ENCODE measurements at regions not wholly inside any gene's neighbourhood (a gene's known extent, or its start where the extent isn't known, plus 50 kb on each side); places are given as distances from the start of the nearest gene placed in this dataset.

GRCh38 chr14:82488473-82488872 is 954.8 kb upstream of the SEL1L start:
- TF ChIP-seq, protein P1, sequence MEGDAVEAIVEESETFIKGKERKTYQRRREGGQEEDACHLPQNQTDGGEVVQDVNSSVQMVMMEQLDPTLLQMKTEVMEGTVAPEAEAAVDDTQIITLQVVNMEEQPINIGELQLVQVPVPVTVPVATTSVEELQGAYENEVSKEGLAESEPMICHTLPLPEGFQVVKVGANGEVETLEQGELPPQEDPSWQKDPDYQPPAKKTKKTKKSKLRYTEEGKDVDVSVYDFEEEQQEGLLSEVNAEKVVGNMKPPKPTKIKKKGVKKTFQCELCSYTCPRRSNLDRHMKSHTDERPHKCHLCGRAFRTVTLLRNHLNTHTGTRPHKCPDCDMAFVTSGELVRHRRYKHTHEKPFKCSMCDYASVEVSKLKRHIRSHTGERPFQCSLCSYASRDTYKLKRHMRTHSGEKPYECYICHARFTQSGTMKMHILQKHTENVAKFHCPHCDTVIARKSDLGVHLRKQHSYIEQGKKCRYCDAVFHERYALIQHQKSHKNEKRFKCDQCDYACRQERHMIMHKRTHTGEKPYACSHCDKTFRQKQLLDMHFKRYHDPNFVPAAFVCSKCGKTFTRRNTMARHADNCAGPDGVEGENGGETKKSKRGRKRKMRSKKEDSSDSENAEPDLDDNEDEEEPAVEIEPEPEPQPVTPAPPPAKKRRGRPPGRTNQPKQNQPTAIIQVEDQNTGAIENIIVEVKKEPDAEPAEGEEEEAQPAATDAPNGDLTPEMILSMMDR (tag by site-specific recombination; IDR thresholded peaks at IDR 0.05): no peak
- TF ChIP-seq ZNF341 (tag by site-specific recombination; IDR thresholded peaks at IDR 0.05; ENCODE audit: low read depth) (no peak), YY1 (tag by site-specific recombination; IDR thresholded peaks at IDR 0.05) (no peak), KLF10 (tag by site-specific recombination; IDR thresholded peaks at IDR 0.05) (no peak), SP3 (tag by site-specific recombination; IDR thresholded peaks at IDR 0.05) (no peak), ZNF501 (tag by site-specific recombination; IDR thresholded peaks at IDR 0.05) (no peak), ZNF785 (tag by site-specific recombination; IDR thresholded peaks at IDR 0.05) (no peak)
- TF ChIP-seq, protein P2, sequence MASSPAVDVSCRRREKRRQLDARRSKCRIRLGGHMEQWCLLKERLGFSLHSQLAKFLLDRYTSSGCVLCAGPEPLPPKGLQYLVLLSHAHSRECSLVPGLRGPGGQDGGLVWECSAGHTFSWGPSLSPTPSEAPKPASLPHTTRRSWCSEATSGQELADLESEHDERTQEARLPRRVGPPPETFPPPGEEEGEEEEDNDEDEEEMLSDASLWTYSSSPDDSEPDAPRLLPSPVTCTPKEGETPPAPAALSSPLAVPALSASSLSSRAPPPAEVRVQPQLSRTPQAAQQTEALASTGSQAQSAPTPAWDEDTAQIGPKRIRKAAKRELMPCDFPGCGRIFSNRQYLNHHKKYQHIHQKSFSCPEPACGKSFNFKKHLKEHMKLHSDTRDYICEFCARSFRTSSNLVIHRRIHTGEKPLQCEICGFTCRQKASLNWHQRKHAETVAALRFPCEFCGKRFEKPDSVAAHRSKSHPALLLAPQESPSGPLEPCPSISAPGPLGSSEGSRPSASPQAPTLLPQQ (tag by site-specific recombination; IDR thresholded peaks at IDR 0.05): no peak
- TF ChIP-seq, protein P3, sequence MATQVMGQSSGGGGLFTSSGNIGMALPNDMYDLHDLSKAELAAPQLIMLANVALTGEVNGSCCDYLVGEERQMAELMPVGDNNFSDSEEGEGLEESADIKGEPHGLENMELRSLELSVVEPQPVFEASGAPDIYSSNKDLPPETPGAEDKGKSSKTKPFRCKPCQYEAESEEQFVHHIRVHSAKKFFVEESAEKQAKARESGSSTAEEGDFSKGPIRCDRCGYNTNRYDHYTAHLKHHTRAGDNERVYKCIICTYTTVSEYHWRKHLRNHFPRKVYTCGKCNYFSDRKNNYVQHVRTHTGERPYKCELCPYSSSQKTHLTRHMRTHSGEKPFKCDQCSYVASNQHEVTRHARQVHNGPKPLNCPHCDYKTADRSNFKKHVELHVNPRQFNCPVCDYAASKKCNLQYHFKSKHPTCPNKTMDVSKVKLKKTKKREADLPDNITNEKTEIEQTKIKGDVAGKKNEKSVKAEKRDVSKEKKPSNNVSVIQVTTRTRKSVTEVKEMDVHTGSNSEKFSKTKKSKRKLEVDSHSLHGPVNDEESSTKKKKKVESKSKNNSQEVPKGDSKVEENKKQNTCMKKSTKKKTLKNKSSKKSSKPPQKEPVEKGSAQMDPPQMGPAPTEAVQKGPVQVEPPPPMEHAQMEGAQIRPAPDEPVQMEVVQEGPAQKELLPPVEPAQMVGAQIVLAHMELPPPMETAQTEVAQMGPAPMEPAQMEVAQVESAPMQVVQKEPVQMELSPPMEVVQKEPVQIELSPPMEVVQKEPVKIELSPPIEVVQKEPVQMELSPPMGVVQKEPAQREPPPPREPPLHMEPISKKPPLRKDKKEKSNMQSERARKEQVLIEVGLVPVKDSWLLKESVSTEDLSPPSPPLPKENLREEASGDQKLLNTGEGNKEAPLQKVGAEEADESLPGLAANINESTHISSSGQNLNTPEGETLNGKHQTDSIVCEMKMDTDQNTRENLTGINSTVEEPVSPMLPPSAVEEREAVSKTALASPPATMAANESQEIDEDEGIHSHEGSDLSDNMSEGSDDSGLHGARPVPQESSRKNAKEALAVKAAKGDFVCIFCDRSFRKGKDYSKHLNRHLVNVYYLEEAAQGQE (tag by site-specific recombination; IDR thresholded peaks at IDR 0.05): no peak
- TF ChIP-seq, protein P4, sequence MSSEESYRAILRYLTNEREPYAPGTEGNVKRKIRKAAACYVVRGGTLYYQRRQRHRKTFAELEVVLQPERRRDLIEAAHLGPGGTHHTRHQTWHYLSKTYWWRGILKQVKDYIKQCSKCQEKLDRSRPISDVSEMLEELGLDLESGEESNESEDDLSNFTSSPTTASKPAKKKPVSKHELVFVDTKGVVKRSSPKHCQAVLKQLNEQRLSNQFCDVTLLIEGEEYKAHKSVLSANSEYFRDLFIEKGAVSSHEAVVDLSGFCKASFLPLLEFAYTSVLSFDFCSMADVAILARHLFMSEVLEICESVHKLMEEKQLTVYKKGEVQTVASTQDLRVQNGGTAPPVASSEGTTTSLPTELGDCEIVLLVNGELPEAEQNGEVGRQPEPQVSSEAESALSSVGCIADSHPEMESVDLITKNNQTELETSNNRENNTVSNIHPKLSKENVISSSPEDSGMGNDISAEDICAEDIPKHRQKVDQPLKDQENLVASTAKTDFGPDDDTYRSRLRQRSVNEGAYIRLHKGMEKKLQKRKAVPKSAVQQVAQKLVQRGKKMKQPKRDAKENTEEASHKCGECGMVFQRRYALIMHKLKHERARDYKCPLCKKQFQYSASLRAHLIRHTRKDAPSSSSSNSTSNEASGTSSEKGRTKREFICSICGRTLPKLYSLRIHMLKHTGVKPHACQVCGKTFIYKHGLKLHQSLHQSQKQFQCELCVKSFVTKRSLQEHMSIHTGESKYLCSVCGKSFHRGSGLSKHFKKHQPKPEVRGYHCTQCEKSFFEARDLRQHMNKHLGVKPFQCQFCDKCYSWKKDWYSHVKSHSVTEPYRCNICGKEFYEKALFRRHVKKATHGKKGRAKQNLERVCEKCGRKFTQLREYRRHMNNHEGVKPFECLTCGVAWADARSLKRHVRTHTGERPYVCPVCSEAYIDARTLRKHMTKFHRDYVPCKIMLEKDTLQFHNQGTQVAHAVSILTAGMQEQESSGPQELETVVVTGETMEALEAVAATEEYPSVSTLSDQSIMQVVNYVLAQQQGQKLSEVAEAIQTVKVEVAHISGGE (tag by site-specific recombination; conservative IDR thresholded peaks at IDR 0.05; ENCODE audit: low read depth): no peak
